ENCODE measurements at regions not wholly inside any gene's neighbourhood (a gene's known extent, or its start where the extent isn't known, plus 50 kb on each side); places are given as distances from the start of the nearest gene placed in this dataset.

DNA sequence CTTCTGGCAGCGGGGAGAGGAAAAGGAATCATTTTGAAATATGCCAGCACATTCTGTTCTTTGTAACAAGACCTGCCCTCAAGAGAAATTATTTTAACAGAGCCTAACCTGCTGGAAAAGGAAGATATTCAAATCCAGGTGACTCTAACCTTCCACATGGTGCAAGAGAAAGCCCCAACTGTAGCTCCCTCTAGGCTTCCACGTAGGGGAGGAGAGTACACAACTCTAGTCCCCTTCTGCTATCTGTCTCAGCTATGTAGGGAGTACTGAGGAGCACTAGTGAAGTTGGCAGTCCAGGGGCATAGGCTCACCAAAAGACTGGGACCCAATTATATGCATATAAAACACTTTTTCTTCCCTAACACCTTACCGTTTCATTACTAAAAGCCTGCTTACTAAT is 82.2 kb upstream of the SIX3 start:
- no peak for DNase-seq (ENCODE audit: extremely low read depth, low read depth)
- no peak overlapping the region for H3K4me3 ChIP-seq (replicated peaks; ENCODE audit: low read depth, low read length)
- TF ChIP-seq, protein P1, sequence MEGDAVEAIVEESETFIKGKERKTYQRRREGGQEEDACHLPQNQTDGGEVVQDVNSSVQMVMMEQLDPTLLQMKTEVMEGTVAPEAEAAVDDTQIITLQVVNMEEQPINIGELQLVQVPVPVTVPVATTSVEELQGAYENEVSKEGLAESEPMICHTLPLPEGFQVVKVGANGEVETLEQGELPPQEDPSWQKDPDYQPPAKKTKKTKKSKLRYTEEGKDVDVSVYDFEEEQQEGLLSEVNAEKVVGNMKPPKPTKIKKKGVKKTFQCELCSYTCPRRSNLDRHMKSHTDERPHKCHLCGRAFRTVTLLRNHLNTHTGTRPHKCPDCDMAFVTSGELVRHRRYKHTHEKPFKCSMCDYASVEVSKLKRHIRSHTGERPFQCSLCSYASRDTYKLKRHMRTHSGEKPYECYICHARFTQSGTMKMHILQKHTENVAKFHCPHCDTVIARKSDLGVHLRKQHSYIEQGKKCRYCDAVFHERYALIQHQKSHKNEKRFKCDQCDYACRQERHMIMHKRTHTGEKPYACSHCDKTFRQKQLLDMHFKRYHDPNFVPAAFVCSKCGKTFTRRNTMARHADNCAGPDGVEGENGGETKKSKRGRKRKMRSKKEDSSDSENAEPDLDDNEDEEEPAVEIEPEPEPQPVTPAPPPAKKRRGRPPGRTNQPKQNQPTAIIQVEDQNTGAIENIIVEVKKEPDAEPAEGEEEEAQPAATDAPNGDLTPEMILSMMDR (IDR thresholded peaks at IDR 0.05; ENCODE audit: low read depth, low read length, missing control alignments), result no peak

DNA sequence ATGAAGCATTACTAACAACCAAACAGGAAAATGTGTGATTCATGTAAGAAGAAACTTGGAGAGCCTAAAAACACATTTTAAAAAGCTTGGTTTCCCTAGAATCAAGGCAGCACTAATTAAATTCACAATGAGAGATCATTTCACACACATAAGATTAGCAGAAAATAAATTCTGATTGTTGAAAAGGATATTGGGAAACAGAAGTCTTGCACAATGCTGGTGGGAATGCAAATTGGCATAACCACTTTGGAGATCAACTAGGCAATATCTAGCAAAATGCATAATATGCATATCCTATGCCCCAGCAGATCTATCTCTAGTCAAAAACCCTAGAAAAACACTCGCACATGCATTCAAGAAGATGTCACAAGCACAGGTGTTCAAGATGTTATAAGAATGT is 75.3 kb upstream of the SIX3 start:
- TF ChIP-seq, protein P1 (IDR thresholded peaks at IDR 0.05; ENCODE audit: low read depth, low read length, missing control alignments), result no peak
- DNase-seq (ENCODE audit: extremely low read depth, low read depth), result no peak
- H3K4me3 ChIP-seq (replicated peaks; ENCODE audit: low read depth, low read length), result no peak overlapping the region

DNA sequence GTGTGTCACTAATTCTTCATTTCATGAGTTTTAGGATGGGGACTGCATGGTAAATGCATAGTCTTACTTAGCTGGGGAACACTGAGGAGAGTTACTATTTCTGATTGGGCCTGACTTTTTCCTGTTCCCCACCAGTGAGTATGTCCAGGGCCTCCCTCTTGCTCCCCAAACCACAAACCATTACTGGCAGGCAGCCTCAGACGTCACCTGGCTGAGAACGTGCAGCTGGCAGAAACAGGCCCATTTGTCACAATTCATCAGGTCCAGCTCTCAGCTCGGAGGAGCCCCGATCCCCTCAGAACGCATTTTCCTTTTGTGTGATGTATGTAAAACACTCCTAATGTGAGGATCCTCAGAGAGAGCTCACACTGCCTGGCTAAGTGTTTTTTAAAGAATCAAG is 71.7 kb upstream of the SIX3 start:
- DNase-seq (ENCODE audit: extremely low read depth, low read depth), result no peak
- TF ChIP-seq, protein P1 (IDR thresholded peaks at IDR 0.05; ENCODE audit: low read depth, low read length, missing control alignments), result no peak
- H3K4me3 ChIP-seq (replicated peaks; ENCODE audit: low read depth, low read length), result no peak overlapping the region

DNA sequence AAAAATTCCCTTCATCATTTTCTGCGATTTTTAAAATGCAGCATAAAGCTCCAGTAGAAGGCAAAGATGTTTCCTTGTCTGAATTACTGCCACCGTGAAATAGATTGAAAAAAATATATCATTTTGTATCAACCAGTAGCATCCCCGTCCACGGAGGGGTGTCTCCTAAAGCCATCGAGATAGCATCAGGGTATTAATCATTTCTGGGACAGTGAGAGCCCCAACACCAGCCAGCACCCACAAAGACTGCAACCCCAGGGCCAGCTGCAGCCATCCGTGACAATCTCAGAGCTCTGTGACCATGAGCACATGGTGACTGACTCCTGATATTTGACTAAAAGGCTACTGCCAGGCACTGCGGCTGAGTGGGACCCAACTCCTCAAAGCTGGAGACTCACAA is 64.1 kb upstream of the SIX3 start:
- no peak for DNase-seq (ENCODE audit: extremely low read depth, low read depth)
- TF ChIP-seq, protein P1 (IDR thresholded peaks at IDR 0.05; ENCODE audit: low read depth, low read length, missing control alignments), result no peak
- no peak overlapping the region for H3K4me3 ChIP-seq (replicated peaks; ENCODE audit: low read depth, low read length)

DNA sequence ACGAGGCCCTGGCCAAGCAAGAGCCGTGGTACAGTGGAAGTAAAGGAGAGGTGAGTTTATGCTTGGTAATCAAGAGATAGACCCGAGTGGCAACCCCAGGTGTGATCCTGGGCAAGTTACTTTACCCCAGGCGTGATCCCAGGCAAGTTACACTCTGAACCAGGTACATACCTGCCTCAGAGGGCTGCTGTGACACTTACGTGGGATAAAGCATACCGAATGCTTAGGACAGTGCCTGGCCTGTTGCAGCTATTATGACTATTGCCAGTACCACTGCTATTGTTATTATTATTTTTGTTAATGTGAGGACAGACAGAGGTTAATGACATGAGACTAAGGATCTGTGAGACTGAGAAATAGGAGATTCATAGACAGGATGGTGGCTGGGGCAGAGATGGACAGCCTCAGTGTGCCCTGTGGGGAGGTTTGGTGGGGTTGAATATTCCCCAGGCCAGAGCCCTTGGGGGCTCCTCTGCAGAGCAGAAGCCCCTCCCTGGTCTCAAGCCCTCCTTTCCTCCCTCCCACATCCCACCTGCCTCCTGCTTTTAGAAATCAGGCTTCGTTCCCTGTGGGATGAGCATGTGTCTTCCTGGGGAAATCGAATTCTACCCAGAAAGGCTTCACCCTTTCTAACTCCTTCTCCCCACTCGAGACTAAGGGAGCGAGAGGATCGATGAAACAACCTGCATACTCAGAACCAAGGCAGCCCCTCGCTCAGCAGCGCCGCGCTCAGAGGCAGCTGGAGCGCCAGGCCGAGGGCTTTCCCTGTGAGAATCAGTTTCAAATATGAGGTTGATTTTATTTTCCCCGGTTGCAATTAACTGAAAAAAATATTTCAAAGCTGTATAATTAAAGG is 62.0 kb upstream of the SIX3 start:
- H3K4me3 ChIP-seq (replicated peaks; ENCODE audit: low read depth, low read length), result no peak overlapping the region
- TF ChIP-seq, protein P1 (IDR thresholded peaks at IDR 0.05; ENCODE audit: low read depth, low read length, missing control alignments), result no peak
- no peak for DNase-seq (ENCODE audit: extremely low read depth, low read depth)

DNA sequence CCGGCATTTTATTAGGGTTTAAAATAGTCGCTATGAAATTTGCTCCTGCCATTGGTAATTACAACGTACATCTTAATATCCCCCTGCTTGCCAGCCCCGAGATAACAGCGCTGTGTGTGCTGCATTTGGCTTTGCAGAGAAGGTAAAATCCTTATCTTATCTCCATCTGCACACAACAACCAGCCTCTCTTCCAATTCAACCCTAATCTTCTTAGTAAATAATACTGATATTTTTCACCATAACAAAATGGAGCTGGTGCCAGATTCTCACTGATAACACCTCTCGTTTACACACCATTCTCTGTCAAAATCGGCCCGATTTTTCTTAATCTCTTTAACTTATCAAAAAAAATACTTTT is 61.4 kb upstream of the SIX3 start:
- DNase-seq (ENCODE audit: extremely low read depth, low read depth), result no peak
- TF ChIP-seq, protein P1 (IDR thresholded peaks at IDR 0.05; ENCODE audit: low read depth, low read length, missing control alignments), result no peak
- H3K4me3 ChIP-seq (replicated peaks; ENCODE audit: low read depth, low read length), result no peak overlapping the region

DNA sequence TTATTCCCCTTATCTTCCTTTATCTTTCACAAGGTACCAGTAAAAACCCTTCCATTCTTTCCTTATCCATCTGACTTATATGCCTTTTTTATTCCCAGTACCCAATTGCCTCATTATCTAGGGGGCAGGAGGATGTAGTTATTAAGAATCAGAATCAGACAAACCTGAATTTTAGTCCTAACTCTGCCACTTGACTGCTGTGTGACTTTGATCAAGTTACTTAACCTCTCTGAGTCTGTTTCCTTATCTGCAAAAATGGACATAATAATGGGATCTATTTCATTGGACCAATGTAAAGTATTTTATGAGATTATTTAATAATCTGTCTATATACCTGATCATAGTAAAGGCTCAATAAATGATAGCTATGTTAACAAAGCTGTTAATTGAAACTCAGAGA is 59.6 kb upstream of the SIX3 start:
- H3K4me3 ChIP-seq (replicated peaks; ENCODE audit: low read depth, low read length), result no peak overlapping the region
- TF ChIP-seq, protein P1 (IDR thresholded peaks at IDR 0.05; ENCODE audit: low read depth, low read length, missing control alignments), result no peak
- no peak for DNase-seq (ENCODE audit: extremely low read depth, low read depth)
